ENCODE measurements at regions not wholly inside any gene's neighbourhood (a gene's known extent, or its start where the extent isn't known, plus 50 kb on each side); places are given as distances from the start of the nearest gene placed in this dataset.

DNA sequence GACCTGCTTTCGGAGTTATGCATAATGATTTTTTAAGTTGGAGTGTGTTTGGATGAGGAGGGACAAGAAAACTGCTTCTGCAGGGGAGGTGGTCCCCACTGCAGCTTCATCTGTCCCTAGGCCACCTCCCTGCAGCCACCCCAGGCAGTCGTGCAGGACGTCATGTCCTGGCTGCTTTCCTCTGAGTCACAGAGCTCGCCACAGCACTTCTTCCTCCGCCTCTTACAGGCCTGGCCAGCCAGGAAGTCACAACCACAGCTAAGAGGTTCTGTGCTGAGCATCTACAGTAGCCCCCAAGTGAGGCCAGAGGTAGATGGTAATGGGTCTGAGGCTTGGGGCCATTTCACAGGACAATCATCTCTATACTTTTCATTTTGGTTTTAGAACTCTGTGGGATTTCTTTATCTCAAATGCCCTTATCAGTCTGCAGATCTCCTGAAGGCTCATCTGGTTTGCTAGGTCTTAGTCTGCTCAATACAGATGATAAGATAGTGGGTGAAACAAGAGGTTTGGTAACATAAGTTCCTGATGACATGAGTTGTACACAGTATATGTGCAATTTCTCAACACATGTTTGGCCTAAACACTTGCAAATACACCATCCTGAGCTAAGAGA is 106.4 kb downstream of the ARF6 start:
- TF ChIP-seq, protein P1, sequence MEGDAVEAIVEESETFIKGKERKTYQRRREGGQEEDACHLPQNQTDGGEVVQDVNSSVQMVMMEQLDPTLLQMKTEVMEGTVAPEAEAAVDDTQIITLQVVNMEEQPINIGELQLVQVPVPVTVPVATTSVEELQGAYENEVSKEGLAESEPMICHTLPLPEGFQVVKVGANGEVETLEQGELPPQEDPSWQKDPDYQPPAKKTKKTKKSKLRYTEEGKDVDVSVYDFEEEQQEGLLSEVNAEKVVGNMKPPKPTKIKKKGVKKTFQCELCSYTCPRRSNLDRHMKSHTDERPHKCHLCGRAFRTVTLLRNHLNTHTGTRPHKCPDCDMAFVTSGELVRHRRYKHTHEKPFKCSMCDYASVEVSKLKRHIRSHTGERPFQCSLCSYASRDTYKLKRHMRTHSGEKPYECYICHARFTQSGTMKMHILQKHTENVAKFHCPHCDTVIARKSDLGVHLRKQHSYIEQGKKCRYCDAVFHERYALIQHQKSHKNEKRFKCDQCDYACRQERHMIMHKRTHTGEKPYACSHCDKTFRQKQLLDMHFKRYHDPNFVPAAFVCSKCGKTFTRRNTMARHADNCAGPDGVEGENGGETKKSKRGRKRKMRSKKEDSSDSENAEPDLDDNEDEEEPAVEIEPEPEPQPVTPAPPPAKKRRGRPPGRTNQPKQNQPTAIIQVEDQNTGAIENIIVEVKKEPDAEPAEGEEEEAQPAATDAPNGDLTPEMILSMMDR (IDR thresholded peaks at IDR 0.05; ENCODE audit: low read depth, low read length), result no peak
- no peak overlapping the region for H3K4me3 ChIP-seq (ENCODE audit: low read depth, low read length)

DNA sequence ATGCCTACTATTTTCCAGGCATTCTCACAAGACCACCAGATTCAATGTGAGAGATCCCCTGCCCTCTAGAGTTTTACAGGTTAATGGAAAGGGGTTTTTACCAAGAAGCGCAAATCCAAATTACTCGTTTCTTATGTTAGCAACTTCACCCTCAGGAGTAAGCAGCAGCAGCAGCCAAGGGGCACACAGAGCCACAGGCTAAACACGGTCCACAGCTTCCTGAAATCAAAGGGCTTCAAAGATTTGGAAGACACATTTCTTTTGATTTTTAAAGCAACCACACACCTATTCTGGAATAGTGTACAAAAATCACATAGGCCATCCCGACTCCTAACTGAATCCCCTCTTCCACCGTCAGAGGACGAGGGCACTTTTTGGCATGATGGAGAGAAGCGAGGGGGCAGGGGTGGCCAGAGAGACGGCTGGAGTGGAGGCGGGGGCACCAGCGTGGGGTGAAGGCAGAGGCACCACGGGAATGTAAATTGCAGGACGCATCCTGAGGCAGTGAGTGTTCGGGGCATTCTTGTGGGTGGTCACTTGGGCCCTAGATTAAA is 107.0 kb downstream of the ARF6 start:
- TF ChIP-seq, protein P1 (IDR thresholded peaks at IDR 0.05; ENCODE audit: low read depth, low read length), result no peak
- peak overlapping the region; percentile 35 for H3K4me3 ChIP-seq (ENCODE audit: low read depth, low read length)

DNA sequence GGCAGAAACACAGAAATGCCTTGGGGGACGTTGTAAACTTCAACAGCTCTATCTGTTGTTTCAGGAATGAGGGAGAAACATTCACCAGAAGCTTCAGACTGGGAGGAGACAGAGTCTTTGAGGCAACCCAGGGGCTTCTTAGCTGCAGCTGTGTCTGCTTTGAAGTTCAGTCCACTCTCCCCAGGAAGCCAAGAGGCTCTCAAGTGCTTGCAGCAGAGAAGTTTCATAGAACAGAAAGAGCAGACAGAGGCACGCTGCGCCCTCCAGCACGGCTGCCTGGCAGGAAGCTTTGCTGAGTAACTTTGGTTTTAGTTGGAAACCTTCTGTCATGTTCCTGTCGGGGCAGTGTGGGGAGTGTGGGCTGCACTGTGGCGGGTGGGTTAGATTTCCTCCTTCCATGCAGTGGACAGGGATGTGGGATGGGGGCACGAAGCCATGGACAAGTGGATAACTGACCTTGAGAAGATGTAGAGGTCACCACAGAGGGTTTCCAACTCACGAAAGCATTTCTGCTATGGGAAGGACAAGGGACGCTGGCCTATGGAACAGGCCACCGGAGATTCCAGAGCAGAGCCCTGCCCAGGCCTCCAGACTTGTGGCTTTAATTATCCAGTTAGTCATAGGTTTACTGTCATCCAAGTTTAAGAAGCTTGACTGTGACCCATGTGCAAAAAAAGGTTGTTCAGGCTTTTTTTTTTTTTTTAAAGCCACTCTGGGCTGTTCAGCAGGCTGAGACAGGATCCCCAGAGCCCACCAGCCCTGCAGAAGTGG is 107.7 kb downstream of the ARF6 start:
- TF ChIP-seq, protein P1 (IDR thresholded peaks at IDR 0.05; ENCODE audit: low read depth, low read length), result no peak
- H3K4me3 ChIP-seq (ENCODE audit: low read depth, low read length), result peak overlapping the region; percentile 35

DNA sequence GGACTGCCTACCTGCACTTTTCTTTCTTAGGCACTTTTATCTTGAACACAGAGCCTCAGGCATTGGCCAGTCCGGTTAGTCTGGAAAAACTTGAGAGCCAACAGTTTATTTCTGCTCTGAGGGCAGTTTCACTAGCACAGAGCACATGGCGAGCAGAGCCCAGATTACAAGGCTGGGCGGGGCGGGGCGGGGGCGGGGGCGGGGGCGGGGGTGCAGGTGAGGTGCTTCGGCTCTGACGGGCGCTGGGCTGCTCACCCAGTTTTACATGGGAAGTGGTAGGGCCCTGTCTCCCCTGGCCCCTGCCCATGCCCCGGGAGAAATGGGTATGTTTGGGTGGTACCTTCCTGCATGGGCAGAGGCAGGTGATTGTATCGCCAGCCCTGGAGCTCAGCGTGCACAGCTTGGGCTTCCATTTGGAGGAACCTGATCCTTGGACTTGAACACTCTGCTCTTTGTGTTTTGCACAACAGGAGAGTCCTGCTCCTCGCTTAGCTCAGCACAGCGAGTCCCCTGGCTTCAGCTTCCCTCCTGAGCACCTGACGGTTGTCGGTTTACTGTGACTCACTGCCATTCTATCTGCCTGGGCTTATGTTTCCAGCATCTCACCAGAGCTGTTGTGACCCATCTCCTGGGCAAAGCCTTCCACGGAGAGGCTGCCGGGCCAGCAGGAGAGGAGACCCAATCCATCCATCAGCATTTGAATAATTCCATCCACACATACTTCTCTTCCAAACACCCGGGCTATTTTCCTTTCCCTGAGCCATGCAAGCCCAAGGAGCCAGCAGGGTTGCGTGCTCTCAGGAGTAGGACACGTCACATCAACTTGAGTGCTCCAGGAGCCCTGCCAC is 108.5 kb downstream of the ARF6 start:
- TF ChIP-seq, protein P1 (IDR thresholded peaks at IDR 0.05; ENCODE audit: low read depth, low read length), result no peak
- H3K4me3 ChIP-seq (ENCODE audit: low read depth, low read length), result no peak overlapping the region; the same call in 1 of the 2 replicates

DNA sequence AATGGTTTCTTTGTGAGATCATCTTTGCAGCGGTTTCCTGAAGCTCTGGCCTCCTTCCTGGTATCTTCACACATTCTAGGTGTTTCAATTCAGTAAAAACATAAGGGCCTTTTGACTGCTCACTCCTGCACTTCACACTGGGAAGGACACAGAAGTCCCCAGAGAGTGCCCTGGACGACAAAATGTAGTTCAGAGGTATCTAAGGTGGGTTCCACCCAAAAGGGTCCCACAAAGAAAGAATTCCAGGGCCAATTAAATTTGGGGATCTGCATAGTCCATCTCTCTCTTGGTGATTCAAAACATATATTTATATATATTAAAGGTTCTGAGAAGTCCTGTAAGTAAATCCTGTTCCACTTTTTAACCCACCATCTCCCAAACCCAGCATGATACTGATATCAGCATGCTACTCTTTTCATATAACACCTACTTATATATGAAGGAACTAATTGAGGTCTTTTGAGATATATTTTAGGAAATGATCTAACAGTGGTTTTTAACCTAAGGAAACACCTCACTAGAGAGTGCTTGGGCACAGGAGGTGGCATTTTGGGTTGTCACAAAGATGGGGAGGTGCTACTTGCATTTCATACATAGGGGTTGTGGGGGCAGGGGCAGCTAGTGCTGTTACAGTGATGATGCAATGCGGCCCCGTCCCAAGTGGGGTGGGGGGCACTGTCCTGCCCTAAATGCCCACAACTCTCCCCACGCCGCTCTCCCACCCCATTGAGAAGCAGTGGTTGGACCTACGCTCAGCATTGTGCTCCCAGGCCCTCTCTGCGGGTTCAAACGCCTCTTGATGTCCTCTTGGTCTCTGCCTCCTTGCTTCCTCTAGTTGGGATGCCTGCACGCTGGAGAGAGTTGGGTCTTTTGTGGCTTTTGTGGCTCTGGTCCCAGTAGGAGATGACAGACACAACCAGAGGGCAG is 109.4 kb downstream of the ARF6 start:
- TF ChIP-seq, protein P1 (IDR thresholded peaks at IDR 0.05; ENCODE audit: low read depth, low read length), result no peak
- no peak overlapping the region for H3K4me3 ChIP-seq (ENCODE audit: low read depth, low read length)

DNA sequence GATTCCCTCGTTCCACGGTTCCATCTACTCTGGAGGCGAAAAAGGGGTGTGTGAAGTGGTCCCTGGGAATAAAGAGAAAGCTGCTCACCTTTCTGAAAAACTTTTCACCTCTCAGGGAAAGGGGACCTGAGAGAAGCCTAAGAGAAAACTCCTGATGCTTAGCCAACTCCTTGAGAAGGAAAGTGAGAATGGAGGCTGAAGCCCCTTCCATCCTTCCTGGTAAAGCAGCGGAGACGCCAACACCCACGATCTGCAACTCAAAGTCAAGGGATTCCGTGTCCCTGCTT is 110.0 kb downstream of the ARF6 start:
- H3K4me3 ChIP-seq (ENCODE audit: low read depth, low read length), result peak overlapping the region; percentile 56
- TF ChIP-seq, protein P1 (IDR thresholded peaks at IDR 0.05; ENCODE audit: low read depth, low read length), result no peak

Measured in WI38 (cell line).